ENCODE measurements at regions not wholly inside any gene's neighbourhood (a gene's known extent, or its start where the extent isn't known, plus 50 kb on each side); places are given as distances from the start of the nearest gene placed in this dataset.

DNA sequence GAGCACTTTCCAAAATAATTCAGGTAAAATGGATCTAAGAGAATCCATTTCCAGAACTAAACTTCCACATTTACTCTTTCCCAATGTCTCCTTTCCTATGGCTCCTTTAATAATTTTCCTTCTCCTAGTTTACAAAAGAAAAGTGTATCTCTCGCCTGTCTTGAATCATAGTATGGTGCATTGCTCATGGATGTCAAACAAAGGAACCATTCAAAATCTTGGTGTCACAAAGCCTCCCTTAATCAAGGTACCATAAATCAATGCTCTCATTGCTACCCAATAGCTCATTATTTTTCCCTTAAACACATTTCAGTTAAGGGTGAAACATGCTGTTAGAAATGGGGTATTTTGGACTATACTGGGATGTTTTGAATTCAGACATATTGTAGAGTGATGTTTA, 57.6 kb upstream of the KCNMA1 start:
- Mint-ChIP-seq H3K4me3 (no peak overlapping the region), H3K27ac (no peak overlapping the region), H3K9me3 (no peaks in the 10 kb centered on the region), H3K4me1 (peaks cover 17% of the 10 kb centered on the region), H3K27me3 (ENCODE audit: low read depth) (no peaks in the 10 kb centered on the region), H3K36me3 (no peaks in the 10 kb centered on the region)
- ChIA-PET CTCF (interaction anchor here (1.3 kb wide), 1 partner anchor 16 kb away, joined by 7 read pairs; no protein-coding TSS in a partner anchor), POLR2A (no interaction called here)
- TF ChIP-seq ELF4 (CRISPR knock-in tag; IDR thresholded peaks at IDR 0.05; ENCODE audit: low read depth) (no peak), GABPB1 (CRISPR knock-in tag; IDR thresholded peaks at IDR 0.05) (no peak), KAT7 (CRISPR knock-in tag; IDR thresholded peaks at IDR 0.05; ENCODE audit: borderline replicate concordance) (no peak), JUN (CRISPR knock-in tag; IDR thresholded peaks at IDR 0.05) (no peak)
- TF ChIP-seq, protein P1, sequence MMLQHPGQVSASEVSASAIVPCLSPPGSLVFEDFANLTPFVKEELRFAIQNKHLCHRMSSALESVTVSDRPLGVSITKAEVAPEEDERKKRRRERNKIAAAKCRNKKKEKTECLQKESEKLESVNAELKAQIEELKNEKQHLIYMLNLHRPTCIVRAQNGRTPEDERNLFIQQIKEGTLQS (CRISPR knock-in tag; conservative IDR thresholded peaks at IDR 0.05): no peak
- TF ChIP-seq, protein P2, sequence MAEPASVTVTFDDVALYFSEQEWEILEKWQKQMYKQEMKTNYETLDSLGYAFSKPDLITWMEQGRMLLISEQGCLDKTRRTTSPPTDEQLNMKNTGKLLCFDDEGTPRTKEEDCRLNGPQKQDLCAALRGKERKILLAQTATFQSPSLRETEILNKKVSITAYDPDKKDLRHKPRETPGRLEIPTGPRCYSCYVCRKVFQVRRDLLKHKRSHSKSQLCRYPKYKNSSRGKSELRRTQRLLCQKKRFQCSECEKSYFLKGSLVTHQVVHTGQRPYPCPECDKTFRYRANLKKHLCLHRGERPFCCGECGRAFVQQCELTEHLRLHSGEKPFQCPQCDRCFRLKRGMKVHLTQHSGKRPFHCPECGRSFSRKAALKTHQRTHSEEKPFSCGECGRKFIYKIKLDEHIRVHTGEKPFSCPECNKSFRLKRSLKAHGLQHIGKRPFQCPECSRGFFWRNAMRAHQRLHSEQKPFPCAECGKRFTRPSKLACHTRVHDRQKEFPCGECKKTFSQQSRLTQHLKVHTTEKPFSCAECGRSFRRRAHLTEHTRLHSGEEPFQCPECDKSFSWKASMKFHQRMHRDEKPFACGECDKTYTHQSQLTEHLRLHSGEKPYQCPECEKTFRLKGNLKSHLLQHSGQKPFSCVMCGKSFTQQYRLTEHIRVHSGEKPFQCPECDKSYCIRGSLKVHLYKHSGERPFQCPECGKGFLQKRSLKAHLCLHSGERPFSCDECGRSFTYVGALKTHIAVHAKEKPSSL (CRISPR knock-in tag; conservative IDR thresholded peaks at IDR 0.05): no peak
- DNase-seq (ENCODE audit: low spot score) (no peak), ATAC-seq (no peak)

DNA sequence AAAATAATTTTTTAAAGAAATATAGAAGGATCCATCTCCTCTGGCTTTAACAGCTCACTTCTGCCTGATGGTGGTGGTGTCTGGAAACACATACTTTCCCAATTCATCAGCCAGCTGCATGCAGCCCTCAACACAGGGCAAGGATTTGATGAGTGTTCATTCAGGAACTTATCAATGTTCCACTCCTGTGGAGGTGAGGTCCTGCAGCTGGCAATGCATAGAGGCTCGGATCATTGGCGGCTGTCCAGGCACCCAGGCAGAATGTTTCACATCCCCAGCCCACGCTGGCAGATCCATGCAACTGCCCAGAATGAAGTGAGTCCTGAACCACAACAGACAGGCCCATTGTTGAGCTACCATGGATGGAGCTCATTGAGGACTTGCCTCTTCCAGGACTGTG, 55.2 kb upstream of the KCNMA1 start:
- Mint-ChIP-seq H3K27me3 (ENCODE audit: low read depth) (no peaks in the 10 kb centered on the region), H3K9me3 (no peaks in the 10 kb centered on the region), H3K4me1 (no peaks in the 10 kb centered on the region), H3K27ac (no peak overlapping the region), H3K4me3 (no peak overlapping the region), H3K36me3 (no peaks in the 10 kb centered on the region)
- DNase-seq (ENCODE audit: low spot score): no peak
- CTCF ChIA-PET: interaction anchor here (0.9 to 4.0 kb wide), 6 partner anchors 18 to 519 kb away, joined by 3 to 24 read pairs (median 3); no protein-coding TSS in a partner anchor
- no peak for ATAC-seq
- POLR2A ChIA-PET: no interaction called here
- TF ChIP-seq, protein P3, sequence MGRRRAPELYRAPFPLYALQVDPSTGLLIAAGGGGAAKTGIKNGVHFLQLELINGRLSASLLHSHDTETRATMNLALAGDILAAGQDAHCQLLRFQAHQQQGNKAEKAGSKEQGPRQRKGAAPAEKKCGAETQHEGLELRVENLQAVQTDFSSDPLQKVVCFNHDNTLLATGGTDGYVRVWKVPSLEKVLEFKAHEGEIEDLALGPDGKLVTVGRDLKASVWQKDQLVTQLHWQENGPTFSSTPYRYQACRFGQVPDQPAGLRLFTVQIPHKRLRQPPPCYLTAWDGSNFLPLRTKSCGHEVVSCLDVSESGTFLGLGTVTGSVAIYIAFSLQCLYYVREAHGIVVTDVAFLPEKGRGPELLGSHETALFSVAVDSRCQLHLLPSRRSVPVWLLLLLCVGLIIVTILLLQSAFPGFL (CRISPR knock-in tag; IDR thresholded peaks at IDR 0.05; ENCODE audit: borderline replicate concordance): no peak

DNA sequence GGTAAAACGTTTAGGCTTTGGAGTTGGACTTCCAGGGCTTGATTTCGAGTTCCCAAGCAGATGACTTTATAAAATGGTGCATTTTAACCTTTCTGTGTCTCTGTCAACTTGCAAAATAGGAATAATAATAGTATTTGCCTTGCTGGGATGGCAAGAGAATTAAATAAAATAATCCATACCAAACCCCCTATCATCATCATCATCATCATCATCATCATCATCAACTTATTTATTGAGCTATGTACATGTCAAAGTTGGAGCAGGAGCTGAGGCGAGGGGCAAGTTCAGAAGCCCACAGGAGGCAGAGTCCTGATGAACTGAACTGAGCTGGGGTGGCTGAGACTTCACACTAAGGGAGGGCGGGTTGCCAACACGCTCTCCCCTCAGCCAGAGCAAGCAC, 51.7 kb upstream of the KCNMA1 start:
- no peaks in the 10 kb centered on the region for H3K27me3 Mint-ChIP-seq (ENCODE audit: low read depth)
- H3K27ac Mint-ChIP-seq: no peak overlapping the region
- TF ChIP-seq TCF7 (CRISPR knock-in tag; IDR thresholded peaks at IDR 0.05; ENCODE audit: low read depth): no peak
- TF ChIP-seq NFE2L1 (CRISPR knock-in tag; IDR thresholded peaks at IDR 0.05): no peak
- TF ChIP-seq, protein P4, sequence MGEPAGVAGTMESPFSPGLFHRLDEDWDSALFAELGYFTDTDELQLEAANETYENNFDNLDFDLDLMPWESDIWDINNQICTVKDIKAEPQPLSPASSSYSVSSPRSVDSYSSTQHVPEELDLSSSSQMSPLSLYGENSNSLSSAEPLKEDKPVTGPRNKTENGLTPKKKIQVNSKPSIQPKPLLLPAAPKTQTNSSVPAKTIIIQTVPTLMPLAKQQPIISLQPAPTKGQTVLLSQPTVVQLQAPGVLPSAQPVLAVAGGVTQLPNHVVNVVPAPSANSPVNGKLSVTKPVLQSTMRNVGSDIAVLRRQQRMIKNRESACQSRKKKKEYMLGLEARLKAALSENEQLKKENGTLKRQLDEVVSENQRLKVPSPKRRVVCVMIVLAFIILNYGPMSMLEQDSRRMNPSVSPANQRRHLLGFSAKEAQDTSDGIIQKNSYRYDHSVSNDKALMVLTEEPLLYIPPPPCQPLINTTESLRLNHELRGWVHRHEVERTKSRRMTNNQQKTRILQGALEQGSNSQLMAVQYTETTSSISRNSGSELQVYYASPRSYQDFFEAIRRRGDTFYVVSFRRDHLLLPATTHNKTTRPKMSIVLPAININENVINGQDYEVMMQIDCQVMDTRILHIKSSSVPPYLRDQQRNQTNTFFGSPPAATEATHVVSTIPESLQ (CRISPR knock-in tag; IDR thresholded peaks at IDR 0.05): no peak
- TF ChIP-seq, protein P5, sequence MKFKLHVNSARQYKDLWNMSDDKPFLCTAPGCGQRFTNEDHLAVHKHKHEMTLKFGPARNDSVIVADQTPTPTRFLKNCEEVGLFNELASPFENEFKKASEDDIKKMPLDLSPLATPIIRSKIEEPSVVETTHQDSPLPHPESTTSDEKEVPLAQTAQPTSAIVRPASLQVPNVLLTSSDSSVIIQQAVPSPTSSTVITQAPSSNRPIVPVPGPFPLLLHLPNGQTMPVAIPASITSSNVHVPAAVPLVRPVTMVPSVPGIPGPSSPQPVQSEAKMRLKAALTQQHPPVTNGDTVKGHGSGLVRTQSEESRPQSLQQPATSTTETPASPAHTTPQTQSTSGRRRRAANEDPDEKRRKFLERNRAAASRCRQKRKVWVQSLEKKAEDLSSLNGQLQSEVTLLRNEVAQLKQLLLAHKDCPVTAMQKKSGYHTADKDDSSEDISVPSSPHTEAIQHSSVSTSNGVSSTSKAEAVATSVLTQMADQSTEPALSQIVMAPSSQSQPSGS (CRISPR knock-in tag; IDR thresholded peaks at IDR 0.05; ENCODE audit: borderline replicate concordance, low read depth): no peak
- no peak for TF ChIP-seq NR2C2 (CRISPR knock-in tag; IDR thresholded peaks at IDR 0.05)
- no peak for TF ChIP-seq NR3C1 (CRISPR knock-in tag; conservative IDR thresholded peaks at IDR 0.05; ENCODE audit: low read depth)
- ATAC-seq (no peak), DNase-seq (ENCODE audit: low spot score) (no peak)
- no peaks in the 10 kb centered on the region for H3K36me3 Mint-ChIP-seq
- POLR2A ChIA-PET: no interaction called here
- peaks cover 23% of the 10 kb centered on the region for H3K4me1 Mint-ChIP-seq
- CTCF ChIA-PET: interaction anchor here (0.7 to 4.7 kb wide), 3 partner anchors 23 to 524 kb away, joined by 3 to 62 read pairs (median 4); no protein-coding TSS in a partner anchor
- H3K9me3 Mint-ChIP-seq: no peaks in the 10 kb centered on the region
- no peak overlapping the region for H3K4me3 Mint-ChIP-seq

Data from WTC11 (cell line).